ENCODE measurements at regions not wholly inside any gene's neighbourhood (a gene's known extent, or its start where the extent isn't known, plus 50 kb on each side); places are given as distances from the start of the nearest gene placed in this dataset.

GRCh38 chr2:111219285-111219684, 98.6 kb downstream of the BCL2L11 start:
- DNase-seq (ENCODE audit: low spot score) = peak; percentile 69

GRCh38 chr2:111219734-111220505, 99.2 kb downstream of the BCL2L11 start:
- no peak for DNase-seq (ENCODE audit: low spot score)

GRCh38 chr2:111220962-111221361, 100.2 kb downstream of the BCL2L11 start:
- DNase-seq (ENCODE audit: low spot score) = no peak

GRCh38 chr2:111221701-111222100, 101.0 kb downstream of the BCL2L11 start:
- no peak for DNase-seq (ENCODE audit: low spot score)

- no peak for DNase-seq (ENCODE audit: low spot score)
Observed at GRCh38 chr2:111222204-111222866, 101.6 kb downstream of the BCL2L11 start.

GRCh38 chr2:111225856-111226255, 105.1 kb downstream of the BCL2L11 start:
- no peak for DNase-seq (ENCODE audit: low spot score)

GRCh38 chr2:111226876-111227700, 106.4 kb downstream of the BCL2L11 start:
- DNase-seq (ENCODE audit: low spot score) = no peak

GRCh38 chr2:111227716-111228141, 107.0 kb downstream of the BCL2L11 start:
- DNase-seq (ENCODE audit: low spot score) = no peak

- no peak for DNase-seq (ENCODE audit: low spot score)
Observed at GRCh38 chr2:111231532-111232252, 111.0 kb downstream of the BCL2L11 start.

- DNase-seq (ENCODE audit: low spot score) = no peak
Observed at GRCh38 chr2:111235192-111236015, 114.7 kb downstream of the BCL2L11 start.

- no peak for DNase-seq (ENCODE audit: low spot score)
Observed at GRCh38 chr2:111236025-111236424, 115.3 kb downstream of the BCL2L11 start.

GRCh38 chr2:111238296-111238695, 117.6 kb downstream of the BCL2L11 start:
- no peak for DNase-seq (ENCODE audit: low spot score)

GRCh38 chr2:111239107-111239506, 118.4 kb downstream of the BCL2L11 start:
- DNase-seq (ENCODE audit: low spot score) = no peak

- no peak for DNase-seq (ENCODE audit: low spot score)
Observed at GRCh38 chr2:111239581-111240249, 119.0 kb downstream of the BCL2L11 start.

GRCh38 chr2:111243295-111243694, 122.6 kb downstream of the BCL2L11 start:
- no peak for DNase-seq (ENCODE audit: low spot score)

- no peak for DNase-seq (ENCODE audit: low spot score)
Observed at GRCh38 chr2:111244864-111245263, 124.2 kb downstream of the BCL2L11 start.

GRCh38 chr2:111246620-111247061, 125.9 kb downstream of the BCL2L11 start:
- DNase-seq (ENCODE audit: low spot score) = no peak

- no peak for DNase-seq (ENCODE audit: low spot score)
Observed at GRCh38 chr2:111247491-111247890, 126.8 kb downstream of the BCL2L11 start.

- no peak for DNase-seq (ENCODE audit: low spot score)
Observed at GRCh38 chr2:111249806-111250205, 129.1 kb downstream of the BCL2L11 start.

- no peak for DNase-seq (ENCODE audit: low spot score)
Observed at GRCh38 chr2:111250448-111251030, 129.8 kb downstream of the BCL2L11 start.
